Fibroblast of mammary gland (primary cell): ENCODE measurements at regions not wholly inside any gene's neighbourhood (a gene's known extent, or its start where the extent isn't known, plus 50 kb on each side); places are given as distances from the start of the nearest gene placed in this dataset.

ENCODE experiments used
- DNase-seq: peaks from one replicate; pipeline ENCODE4 v3.0.0-alpha.2; 2010; ENCODE audit warnings: low read depth
- H3K4me3 ChIP-seq: 2 replicates; pipeline ENCODE4 v1.5.1; 2011; ENCODE audit warnings: low read depth, mild to moderate bottlenecking, low read length, moderate library complexity; ENCODE audit not compliant: control insufficient read depth
- CTCF ChIP-seq: conservative IDR thresholded peaks from 2 replicates; pipeline ENCODE4 v1.5.1; 2011; ENCODE audit warnings: low read depth, low read length, inconsistent platforms; ENCODE audit not compliant: control insufficient read depth, insufficient read depth

- TF ChIP-seq CTCF, result no peak
- no peak overlapping the region for H3K4me3 ChIP-seq
- no peak for DNase-seq
Observed at GRCh38 chr18:30469091-30469490, 573.5 kb downstream of the DSC3 start.

GRCh38 chr18:30465096-30465495 is 577.4 kb downstream of the DSC3 start:
- TF ChIP-seq CTCF, result no peak
- H3K4me3 ChIP-seq, result no peak overlapping the region

GRCh38 chr18:30457156-30457555 is 585.4 kb downstream of the DSC3 start:
- H3K4me3 ChIP-seq, result no peak overlapping the region
- no peak for DNase-seq
- TF ChIP-seq CTCF, result no peak

More at GRCh38 chr18:30465096-30465495, 577.4 kb downstream of the DSC3 start:
- no peak for DNase-seq

- DNase-seq, result no peak
- TF ChIP-seq CTCF, result no peak
- H3K4me3 ChIP-seq, result no peak overlapping the region
Observed at GRCh38 chr18:30455741-30456140, 586.8 kb downstream of the DSC3 start.

- DNase-seq, result no peak
- H3K4me3 ChIP-seq, result no peak overlapping the region
- TF ChIP-seq CTCF, result no peak
Observed at GRCh38 chr18:30454920-30455319, 587.6 kb downstream of the DSC3 start.

- H3K4me3 ChIP-seq, result no peak overlapping the region
- TF ChIP-seq CTCF, result no peak
- no peak for DNase-seq
Observed at GRCh38 chr18:30451981-30452380, 590.6 kb downstream of the DSC3 start.

- no peak overlapping the region for H3K4me3 ChIP-seq
- DNase-seq, result no peak
- TF ChIP-seq CTCF, result no peak
Observed at GRCh38 chr18:30450927-30451326, 591.6 kb downstream of the DSC3 start.
